Epithelial cell of esophagus (primary cell): ENCODE measurements at regions not wholly inside any gene's neighbourhood (a gene's known extent, or its start where the extent isn't known, plus 50 kb on each side); places are given as distances from the start of the nearest gene placed in this dataset.

Source experiments
- DNase-seq: peaks from one replicate; pipeline ENCODE4 v3.0.0; 2010; ENCODE audit warnings: low read depth
- H3K4me3 ChIP-seq: 2 replicates; pipeline ENCODE4 v1.5.1; 2011; ENCODE audit warnings: mild to moderate bottlenecking, low read length, control low read depth
- CTCF ChIP-seq: IDR thresholded peaks from 2 replicates; pipeline ENCODE4 v1.5.1; 2011; ENCODE audit warnings: low read depth, mild to moderate bottlenecking, low read length, control low read depth, inconsistent platforms; ENCODE audit not compliant: insufficient read depth; ENCODE audit errors: missing control alignments

DNA sequence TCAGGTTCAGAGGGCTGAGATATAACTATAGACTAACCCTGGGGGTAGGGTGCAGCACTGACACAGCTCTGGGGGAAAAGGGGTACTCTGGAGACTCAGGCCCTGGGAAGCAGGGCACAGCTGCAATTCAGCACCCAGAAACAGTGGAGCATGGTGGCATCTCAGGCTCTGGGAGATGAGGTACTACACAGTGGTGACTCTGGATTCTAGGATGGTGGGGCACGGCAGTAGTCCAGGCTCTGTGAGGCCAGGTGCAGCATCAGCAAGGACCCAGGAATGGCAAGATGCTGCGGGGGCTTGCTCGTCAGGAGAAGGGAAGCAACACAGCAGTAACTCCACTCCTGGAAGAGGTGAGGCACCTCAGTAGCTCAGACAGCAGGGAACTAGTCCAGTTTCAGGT is 271.5 kb upstream of the MOCS1 start:
- DNase-seq = no peak
- TF ChIP-seq CTCF = no peak
- no peak overlapping the region for H3K4me3 ChIP-seq

- DNase-seq = no peak
- no peak for TF ChIP-seq CTCF
- H3K4me3 ChIP-seq = no peak overlapping the region
Measured at GRCh38 chr6:40205004-40205403, 270.7 kb upstream of the MOCS1 start.

DNA sequence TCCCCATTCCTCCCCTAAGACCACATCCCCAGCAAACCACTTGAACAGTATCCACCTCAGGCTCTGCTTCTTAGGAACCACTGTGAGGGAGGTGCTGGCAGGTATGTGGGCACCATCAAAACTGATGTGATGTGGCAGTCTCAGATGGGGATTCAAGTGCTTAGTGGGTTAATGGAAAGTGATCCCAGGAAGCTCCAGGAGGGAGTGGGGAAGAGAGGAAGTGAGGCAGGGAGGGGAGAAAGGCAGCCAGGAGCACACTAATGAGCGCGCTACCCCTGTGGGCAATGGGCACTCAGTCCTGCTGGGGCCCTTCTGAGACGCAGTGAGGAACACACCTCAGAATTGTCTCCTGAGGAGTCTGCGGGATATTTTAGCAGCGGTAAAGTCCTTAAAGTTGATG is 263.1 kb upstream of the MOCS1 start:
- DNase-seq = no peak
- H3K4me3 ChIP-seq = no peak overlapping the region
- no peak for TF ChIP-seq CTCF

GRCh38 chr6:40196135-40196518 is 261.9 kb upstream of the MOCS1 start:
- no peak for DNase-seq
- TF ChIP-seq CTCF = no peak
- H3K4me3 ChIP-seq = no peak overlapping the region

- TF ChIP-seq CTCF = no peak
- no peak overlapping the region for H3K4me3 ChIP-seq
- no peak for DNase-seq
Measured at GRCh38 chr6:40195428-40196134, 261.3 kb upstream of the MOCS1 start.

DNA sequence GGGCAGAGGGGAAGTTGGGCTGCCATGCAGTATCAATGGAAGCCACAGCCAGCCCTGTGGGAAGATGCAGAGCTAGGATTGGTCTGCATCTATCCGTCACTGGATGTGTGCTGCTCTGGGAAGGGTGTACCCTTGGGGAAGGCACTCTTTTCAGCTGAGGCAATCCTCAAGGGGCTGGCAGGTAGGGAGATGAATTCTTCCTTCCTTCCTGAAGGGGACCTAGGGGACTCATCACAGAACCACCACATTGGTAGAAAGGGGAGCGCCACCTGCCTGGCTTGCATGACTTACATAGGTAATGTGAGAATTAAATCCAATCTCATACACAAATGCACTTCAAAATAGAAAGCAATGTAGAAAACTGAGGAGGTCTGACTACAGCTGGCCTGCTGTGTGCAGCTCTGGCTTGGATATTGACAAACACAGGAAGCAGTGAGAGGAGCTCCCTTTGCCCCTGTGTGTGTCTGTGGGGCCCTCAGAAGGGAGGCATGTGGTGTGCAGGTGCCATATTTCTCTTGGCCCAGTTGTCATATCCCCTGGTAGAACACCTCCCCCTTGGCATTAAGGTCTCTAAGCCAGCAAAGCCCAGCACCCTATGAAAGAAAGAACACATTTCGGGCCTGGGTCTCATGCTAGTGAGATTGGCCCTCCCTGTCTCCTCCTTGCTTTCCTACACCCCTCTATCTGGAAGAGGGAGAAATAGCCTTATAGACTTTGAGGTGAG is 260.3 kb upstream of the MOCS1 start:
- DNase-seq = no peak
- no peak for TF ChIP-seq CTCF
- H3K4me3 ChIP-seq = no peak overlapping the region

DNA sequence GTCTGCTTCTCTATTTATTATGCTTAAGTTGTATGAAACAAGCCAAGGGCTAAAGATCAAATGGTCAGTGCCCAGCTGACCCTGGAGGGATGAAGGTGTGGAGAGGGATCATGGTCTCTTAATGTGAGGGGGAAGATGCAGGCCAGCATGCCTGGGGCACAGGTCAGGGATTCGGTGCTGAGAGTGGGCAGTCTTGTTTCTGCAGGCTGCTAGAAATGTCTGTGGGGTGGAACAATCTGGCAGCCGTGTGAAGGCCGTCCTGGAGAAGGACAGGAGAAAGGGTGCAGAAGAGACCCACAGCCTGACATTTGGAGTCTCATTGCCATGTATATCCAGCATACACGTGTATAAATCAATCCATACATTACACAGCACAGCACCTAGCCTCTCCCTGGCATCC is 258.3 kb upstream of the MOCS1 start:
- TF ChIP-seq CTCF = no peak
- H3K4me3 ChIP-seq = no peak overlapping the region
- DNase-seq = no peak
